DMS 273 treated with DMSO at 0.1 percent for 48 hours (cell line): ENCODE measurements at regions not wholly inside any gene's neighbourhood (a gene's known extent, or its start where the extent isn't known, plus 50 kb on each side); places are given as distances from the start of the nearest gene placed in this dataset.
"Not testable (repeated sequence)": the region's sequence is repeated elsewhere in the genome, so short reads cannot be mapped to it uniquely, and the experiment has no call there.

Experiments
- DNase-seq: peaks from one replicate; lab custom pipeline; 2025; lab: John Stamatoyannopoulos, UW

DNA sequence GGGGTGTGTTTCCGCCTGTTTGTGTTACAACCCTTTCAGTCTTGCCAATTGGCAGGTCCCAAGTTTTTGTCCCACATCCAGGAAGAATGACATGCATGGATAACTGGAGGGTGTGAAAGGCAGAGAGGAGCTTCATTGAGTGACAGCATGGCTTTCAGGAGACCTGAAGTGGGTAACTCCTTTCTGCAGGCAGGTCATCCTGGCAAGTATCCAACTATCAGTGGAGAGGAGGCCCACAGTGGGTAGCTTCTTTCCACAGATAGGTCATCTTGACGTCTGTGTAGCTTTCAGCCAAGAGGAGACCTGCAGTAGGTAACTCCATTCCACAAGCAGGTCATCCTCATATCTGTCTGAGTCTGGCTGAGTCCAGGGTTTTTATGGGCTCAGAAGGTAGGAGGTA, 1268.8 kb upstream of the CNTN5 start:
- DNase-seq, result no peak

DNA sequence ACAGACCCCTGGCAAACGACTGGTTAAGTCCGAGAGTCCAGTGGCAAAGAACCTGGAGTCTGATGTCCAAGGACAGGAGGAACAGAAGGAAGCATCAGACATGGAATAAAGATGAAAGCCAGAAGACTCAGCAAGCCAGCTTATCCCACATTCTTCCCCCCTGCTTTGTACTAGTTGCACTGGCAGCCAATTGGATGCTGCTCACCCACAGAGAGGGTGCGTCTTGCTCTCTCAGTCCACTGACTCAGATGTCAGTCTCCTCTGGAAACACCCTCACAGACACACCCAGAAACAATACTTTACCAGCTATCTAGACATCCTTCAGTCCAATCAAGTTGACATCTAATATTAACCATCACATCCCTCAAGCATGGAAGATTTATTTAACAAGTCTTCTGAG, 1265.8 kb upstream of the CNTN5 start:
- no peak for DNase-seq

DNA sequence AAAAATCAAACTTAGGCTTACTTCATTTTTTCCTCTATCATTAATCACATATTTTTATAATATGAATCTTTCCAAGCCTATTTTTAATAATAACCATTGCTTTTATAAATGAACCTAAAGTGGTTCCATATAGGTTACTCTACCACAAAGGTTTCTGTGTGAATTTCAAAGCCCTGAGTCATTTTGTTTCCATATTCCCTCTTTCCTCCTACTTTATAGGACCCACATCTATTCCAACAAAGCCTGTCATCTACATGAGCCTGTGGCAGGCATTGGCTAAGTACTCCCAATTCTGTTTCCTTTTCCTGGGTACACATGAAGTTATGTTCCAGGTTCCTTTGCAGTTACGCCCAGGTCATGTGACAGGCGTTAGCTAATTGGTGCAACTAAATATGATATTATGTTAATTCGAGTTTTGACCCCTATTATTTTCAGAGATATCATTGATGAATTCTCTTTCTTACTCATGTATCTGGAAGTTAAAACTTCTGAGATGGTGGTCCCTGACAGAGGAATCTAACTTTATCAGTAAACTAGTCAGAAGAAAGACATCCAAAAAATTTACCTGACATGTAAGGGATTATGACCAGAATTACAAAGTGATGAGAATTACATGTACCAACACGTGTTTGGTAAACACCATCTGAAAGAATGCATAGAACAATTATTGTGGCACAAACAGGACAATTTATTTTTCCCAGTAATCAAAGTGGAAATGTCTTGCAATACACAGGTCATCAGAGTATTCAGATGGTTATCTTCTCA, 1264.0 kb upstream of the CNTN5 start:
- no peak for DNase-seq

DNA sequence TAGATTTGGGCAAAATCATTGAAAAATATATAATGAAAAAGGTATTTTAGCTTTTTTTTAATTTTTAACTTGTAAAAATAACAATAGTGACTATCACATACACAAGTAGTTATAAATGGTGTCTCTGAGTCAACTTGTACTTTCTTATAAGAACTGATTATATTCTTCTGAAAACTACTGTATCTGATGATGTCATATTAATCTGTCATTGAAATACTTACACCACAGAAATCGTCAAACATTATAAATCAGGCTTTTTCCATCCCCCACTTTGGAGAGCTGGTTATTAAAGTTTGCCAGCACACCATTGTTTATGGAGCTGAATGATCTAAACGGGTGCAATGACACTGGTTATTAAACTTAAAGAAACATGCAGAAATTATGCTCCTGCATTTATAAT, 1259.6 kb upstream of the CNTN5 start:
- no peak for DNase-seq

DNA sequence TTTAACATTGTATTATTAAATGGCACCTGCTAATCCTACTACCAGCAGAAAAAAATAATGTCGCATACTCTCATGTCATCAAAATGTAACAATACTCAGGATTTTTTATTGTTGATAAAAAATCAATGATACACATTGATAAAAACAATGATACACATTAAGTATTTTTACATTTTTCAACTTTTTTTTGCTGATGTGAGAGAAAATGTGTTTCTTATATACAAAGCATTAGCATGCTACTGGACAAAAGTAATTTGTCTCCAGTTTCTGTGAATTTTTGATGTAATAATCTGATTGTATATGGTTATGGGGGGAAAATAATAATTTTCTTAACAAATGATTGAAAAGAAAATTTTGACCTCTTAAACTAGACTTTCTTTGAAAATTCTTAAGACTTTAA, 1256.6 kb upstream of the CNTN5 start:
- DNase-seq, result no peak

DNA sequence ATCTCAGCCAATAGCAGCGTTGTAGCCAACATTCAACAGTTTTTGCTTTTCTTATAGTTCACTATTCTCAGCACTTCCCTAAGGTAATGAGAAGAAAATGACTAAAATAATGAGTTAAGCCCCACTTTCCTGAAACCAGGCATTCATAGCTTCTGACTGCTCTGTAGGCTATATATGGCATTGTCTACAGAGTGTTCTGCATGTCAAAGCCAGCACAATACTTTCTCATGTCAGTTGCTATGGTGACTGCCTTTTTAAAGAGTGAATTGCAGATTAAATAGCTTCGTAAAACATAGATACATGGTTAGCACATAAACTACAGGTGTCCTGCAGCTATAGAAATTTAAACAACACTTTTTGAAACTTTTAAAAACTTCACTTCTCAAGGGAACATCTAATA, 1256.1 kb upstream of the CNTN5 start:
- no peak for DNase-seq

DNA sequence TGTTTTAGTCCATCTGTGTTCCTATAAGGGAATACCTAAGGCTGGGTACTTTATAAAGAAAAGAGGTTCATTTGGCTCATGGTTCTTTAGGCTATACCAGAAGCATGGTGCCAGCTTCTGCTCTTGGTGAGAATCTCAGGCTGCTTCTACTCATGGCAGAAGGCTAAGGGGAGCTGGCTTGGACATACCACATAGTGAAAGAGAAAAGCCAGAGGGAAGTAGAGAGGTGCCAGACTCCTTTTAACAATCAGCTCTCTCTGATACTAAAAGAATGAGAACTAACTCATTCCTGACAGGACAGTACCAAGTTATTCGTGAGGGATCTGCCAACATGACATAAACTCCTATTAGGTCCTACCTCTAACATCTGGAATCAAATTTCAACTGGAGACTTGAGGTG, 1250.2 kb upstream of the CNTN5 start:
- DNase-seq, result no peak

DNA sequence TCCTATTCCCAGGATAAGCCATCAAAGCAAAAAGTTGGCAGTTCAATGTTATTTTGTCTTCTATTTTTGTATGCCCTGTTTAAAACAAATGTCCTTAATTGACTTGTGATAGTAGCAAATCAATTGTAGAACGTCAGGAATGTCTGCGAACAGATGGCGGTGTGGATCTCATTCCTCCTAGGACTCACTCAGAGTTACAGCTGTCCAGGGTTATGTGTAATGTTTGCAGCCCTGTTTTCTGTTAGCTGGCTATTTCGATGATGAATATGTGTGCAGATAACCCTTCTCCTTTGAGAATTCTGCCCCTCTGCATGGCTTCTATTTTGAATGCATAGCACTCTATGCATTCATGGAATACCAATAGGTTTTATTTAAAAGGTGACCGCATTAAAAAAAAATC, 1248.0 kb upstream of the CNTN5 start:
- peak; percentile 75 for DNase-seq

DNA sequence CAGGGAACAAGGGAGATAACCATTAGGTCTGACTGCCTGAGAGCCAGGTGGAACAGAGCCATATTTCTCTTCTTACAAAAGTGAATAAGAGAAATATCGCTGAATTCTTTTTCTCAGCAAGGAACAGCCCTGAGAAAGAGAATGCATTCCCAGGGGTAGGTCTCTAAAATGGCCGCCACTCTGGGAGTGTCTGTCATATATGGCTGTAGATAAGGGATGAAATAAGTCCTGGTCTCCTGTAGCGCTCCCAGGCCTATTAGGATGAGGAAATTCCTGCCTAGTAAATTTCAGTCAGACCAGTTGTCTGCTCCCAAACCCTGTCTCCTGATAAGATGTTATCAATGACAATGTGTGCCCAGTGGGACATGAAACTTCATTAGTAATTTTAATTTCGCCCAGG, 1236.4 kb upstream of the CNTN5 start:
- DNase-seq, result not testable (repeated sequence)

DNA sequence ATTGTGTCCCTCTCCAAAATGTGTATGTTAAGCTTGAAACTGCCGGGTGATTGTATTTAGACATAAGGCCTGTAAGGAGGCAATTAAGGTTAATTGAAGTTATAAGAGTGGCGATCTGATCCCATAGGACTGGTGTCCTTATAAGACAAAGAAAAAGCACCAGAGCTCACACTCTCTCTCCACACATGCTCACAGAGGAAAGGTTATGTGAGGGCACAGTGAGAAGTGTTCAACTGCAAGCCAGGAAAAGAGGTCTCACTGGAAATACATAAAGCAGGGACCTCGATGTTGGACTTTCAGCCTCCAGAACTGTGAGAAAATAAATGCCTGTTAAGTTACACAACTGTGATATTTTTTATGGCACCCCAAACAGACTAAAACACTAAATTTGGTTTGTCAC, 1233.8 kb upstream of the CNTN5 start:
- no peak for DNase-seq

DNA sequence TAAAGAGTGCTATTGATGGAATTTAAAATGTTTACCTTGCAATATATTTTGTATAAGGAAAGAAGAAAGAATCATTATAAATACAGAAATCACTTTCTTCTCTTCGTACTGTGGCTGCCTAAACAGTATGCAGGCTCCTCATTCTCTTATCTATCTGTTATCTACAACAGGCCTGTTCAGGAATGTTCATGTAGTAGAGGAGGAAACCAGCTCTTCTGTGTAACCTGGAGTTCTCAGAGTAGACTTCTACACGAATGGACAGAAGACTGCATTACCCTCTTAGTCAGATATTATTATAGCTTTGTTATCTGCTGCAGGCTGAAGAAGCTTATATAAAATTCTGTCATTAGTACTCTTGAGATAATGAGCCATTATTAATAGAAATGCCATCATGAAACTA, 1225.9 kb upstream of the CNTN5 start:
- DNase-seq, result no peak

DNA sequence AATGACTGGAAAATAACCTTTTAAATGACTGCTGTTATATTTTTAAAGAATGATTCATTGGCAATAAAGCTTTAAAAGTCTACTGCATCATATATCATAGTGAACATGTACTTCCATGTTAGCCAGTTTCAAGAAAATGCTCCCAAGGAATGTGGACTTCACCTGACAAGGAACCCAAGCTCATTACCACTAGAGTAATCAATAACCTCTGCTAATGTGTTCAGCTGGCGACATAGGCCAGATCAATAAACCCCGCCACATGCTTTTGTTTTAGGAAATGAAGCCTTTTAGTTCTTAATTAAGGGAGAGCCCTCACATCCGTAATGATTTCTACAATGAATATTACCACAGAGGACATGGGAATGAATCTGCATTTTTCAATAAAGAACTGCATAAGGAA, 1219.9 kb upstream of the CNTN5 start:
- no peak for DNase-seq

DNA sequence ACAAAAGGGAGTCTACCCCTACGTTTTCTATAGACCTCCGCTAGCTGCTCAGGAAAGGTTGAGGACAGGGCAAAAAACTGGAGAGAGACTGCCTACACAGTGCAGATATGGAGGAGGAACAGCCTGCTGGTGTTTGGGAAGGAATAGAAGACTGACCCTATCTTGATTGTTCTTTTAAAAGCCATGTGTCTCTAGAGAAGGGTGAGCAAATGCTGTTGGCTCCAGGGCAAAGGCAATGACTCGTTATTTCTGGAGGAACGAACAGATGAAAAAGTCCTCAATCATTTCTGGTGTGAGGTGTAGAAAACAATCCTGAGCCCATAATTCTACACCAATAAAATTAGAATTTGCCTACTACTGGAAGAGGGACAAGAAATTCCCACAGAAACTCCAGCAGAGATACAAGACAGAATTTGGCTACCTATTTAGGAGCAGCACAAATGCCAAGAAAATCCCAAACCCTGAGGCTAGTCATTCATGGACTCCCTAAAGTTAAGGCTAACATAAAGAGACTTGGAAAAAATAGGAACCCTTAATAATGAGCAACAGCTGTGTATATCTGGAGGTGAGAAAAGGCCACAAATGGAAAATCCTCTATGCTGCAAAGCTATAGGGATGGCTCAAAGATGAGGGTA, 1206.3 kb upstream of the CNTN5 start:
- DNase-seq, result no peak

DNA sequence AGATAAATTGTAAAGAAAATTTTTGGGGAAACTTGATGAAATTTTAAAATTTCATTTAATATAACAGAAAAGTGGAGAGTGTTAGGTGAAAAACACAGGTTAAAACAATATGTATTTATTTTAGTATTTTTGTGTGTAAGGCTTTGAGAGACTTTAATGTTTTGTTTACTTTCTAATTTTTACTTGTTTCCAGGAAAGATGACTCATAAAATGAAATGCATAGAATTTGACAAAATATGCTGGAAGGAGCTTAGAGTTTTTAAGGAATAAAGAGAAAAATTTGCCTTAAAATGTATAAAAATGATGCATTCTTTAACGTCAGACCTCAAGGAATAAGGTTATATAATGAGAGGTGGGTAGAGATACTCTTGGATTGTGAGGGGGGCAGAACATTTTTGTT, 1205.1 kb upstream of the CNTN5 start:
- DNase-seq, result no peak

DNA sequence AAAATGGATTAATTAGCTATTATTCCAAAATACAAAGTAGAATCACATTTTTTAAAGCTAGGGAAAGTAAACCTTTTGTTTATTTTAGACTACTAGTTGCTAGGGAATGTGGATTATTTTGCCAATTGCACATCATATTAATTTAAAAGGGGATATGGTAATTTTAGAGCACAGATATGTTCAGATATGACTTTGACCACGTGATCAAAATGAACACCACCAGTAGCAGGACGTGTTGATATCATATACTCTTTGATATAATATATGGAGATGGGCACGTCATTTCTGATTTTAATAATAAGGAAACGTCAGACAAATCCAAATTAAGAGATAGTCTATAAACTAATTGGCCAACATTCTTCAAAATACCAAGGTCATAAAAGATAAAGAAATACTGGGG, 1188.3 kb upstream of the CNTN5 start:
- DNase-seq, result no peak

DNA sequence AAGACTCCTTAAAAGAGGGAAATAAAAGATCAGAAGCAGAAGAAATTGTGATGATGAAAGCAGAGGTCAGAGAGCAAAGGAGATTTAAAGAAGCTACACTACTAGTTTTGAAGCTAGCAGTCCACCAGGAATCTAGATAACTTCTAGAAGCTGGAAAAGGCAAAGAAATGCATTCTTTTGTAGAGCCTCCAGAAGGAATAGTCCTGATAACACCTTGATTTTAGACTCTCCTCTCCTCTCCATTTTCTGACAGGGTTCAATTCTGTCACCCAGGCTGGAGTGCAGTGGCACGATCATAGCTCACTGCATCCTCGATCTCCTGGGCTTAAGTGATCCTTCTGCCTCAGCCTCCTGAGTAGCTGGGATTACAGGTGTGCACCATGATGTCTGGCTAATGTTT, 1187.3 kb upstream of the CNTN5 start:
- no peak for DNase-seq

DNA sequence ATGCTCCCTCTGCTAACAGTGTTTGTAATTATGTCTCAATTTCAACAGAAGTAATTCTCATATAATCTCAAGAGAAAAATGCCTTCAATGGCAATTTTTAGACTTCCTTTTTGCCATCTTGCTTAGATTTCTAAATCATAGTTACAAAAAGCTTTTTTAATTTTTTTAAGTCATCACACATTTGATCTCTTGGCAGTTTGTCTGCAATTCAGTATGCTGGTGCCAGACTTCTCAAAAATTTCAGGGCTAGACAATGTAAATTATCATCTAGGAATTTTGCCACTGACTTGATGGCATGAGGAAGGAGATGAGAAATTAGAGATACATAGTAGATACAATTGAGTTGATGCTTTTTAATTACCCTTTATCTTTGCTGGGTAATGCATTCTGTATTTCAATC, 1176.7 kb upstream of the CNTN5 start:
- no peak for DNase-seq

DNA sequence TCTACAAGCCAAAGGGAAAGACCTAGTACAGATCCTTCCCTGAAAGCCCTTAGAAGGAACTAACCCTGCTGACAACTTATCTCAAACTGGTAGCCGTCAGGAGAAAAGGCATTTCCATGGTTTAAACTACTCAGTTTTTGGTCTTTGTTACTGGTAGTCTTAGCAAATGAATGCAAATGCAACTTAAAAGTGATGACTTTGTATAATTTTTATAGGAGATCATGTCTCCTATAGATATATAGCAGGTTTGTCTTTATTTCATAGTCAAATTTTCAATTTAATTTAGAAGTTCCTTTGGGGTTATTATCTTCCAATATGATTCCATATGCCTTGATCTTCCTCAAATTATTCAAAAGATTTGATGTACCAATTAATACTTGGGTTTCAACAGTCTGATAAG, 1173.0 kb upstream of the CNTN5 start:
- no peak for DNase-seq

DNA sequence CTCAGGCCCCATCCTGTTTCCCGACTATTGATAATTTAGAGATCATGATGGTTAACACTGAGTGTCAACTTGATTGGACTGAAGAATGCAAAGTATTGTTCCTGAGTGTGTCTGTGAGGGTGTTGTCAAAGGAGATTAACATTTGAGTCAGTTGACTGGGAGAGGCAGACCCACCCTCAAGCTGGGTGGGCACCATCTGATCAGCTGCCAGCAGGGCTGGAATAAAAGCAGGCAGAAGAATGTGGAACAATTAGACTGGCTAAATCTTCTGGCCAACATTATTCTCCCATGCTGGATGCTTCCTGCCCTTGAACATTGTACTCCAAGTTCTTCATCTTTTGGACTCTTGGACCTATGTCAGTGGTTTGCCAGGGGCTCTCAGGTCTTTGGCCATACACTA, 1170.0 kb upstream of the CNTN5 start:
- DNase-seq, result no peak

DNA sequence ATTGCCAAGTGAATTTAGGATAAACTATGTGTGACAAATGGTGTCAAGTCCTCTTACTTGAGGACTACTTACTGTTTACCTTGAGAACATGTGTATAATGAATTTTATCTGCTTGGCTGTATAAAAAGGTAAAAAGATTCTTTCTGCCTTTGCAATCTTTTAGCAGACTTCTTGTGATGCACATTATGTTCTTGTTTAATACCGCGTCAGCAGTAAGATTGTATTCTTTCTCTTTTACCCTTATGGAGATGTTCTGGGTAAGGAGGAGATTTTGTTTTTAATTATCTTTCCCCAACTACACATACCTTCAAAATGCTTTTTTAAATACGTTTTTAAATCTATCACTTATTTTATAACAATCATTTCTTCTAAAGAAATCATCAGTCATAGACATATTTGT, 1166.4 kb upstream of the CNTN5 start:
- DNase-seq, result no peak

DNA sequence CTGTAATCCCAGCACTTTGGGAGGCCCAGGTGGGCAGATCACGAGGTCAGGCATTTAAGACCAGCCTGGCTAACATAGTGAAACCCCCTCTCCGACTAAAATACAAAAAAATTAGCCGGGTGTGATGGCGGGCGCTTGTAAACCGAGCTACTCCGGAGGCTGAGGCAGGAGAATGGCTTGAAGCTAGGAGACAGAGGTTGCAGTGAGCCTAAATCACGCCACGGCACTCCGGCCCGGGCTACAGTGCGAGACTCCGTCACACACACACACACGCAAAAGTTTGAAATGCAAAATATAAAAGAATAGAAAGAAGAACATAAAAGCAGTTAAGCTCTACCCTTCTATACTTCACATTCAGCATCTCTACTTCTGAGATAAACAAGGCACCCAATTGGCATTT, 1165.9 kb upstream of the CNTN5 start:
- DNase-seq, result no peak

DNA sequence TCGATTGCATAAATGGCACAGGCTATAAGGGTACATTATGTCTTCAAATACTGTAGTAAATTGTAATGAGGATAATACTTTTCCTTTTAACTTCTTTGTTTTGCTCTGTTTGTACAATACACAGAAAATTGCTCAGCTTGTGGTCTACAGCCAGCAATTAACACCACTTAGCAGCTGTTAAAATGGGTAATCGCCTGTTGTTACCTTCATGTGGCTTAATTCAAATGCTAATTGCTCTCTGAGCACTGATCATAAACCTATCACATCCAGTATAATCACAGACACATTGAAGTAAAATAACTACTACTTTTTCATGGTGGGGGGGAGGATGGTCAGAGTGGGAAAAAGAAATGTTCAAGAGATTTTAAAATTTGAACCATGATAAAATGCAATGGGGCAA, 1164.1 kb upstream of the CNTN5 start:
- no peak for DNase-seq

DNA sequence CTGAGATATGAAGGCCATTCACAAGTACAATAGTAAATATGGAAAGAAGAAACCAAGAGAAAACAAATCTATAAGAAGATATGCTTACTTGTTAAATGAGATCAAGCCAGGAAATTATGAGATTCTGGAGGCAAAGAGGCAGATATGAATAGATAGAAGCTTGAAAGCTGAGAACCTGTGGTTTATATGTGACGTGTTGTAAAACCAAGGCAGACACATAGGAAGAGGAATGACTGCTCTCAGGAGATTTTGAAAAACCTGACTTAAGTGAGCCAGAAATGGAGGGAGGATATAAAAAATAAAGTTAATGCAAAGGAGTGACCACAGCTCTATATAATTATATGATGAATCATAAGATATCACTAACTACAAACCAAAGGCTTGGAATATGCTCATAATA, 1160.5 kb upstream of the CNTN5 start:
- DNase-seq, result no peak

DNA sequence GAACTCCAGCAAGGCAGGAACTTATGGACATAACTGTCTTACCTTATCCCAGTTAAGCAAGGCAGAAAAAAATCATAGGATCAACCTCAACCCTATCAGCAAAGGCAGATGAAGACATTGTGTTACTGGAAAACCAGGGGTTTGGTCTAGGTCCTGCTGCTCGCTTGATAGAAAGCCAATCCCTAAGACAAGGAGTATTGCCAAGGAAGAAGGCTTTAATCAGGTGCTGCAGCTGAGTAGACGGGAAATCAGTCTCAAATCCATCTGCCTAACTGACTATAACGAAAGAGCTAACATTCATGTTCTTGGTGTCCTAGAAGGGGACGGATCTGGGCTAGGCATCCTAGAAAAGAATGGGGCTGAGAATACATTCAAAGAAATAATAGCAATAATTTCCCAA, 1158.7 kb upstream of the CNTN5 start:
- DNase-seq, result no peak
